ENCODE measurements at regions not wholly inside any gene's neighbourhood (a gene's known extent, or its start where the extent isn't known, plus 50 kb on each side); places are given as distances from the start of the nearest gene placed in this dataset.

DNA sequence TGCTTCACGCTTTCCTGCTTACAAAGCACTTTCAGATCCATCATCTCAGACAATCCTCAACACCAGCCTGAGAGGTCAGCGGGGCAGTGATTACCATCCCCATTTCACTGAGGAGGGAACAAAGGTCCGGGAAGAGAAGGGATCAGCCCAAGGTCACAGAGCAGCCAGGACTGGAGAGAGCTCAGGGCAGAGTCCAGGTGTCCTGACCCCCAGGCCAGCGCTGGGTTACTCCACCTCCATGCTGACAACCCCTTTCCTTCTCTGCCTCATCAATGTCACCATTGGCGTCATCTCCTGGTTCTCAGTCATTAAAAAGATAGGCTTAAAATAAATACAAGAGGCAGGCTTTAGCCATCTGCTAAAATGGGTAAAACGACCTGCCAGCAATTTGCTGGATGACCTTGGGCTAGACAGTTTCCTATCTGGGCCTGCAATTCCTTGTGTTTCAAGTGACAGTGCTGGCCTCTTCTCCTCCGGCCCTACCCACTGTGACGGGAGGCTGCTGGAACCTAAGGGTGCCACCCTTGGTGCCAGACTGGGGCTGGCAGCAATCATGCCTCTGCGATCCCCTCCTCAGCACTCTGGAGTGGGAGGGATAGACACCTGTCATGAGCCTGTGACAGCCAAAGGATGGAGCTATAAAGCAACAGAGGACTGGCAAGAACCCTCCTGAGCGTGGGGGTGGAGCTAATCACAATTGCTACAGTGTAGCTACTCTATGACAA, 79.5 kb upstream of the CCL1 start (continued):
- TF ChIP-seq NCOA6 (IDR thresholded peaks at IDR 0.05) (no peak), BRD4 (IDR thresholded peaks at IDR 0.05) (no peak), ZC3H11A (IDR thresholded peaks at IDR 0.05; ENCODE audit: low read depth, low read length) (no peak), ZNF217 (CRISPR knock-in tag; IDR thresholded peaks at IDR 0.05) (no peak), PTTG1 (tag; IDR thresholded peaks at IDR 0.05; ENCODE audit: low read depth) (no peak)
- TF ChIP-seq, protein P1, sequence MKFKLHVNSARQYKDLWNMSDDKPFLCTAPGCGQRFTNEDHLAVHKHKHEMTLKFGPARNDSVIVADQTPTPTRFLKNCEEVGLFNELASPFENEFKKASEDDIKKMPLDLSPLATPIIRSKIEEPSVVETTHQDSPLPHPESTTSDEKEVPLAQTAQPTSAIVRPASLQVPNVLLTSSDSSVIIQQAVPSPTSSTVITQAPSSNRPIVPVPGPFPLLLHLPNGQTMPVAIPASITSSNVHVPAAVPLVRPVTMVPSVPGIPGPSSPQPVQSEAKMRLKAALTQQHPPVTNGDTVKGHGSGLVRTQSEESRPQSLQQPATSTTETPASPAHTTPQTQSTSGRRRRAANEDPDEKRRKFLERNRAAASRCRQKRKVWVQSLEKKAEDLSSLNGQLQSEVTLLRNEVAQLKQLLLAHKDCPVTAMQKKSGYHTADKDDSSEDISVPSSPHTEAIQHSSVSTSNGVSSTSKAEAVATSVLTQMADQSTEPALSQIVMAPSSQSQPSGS (CRISPR knock-in tag; IDR thresholded peaks at IDR 0.05): no peak
- TF ChIP-seq, protein P2, sequence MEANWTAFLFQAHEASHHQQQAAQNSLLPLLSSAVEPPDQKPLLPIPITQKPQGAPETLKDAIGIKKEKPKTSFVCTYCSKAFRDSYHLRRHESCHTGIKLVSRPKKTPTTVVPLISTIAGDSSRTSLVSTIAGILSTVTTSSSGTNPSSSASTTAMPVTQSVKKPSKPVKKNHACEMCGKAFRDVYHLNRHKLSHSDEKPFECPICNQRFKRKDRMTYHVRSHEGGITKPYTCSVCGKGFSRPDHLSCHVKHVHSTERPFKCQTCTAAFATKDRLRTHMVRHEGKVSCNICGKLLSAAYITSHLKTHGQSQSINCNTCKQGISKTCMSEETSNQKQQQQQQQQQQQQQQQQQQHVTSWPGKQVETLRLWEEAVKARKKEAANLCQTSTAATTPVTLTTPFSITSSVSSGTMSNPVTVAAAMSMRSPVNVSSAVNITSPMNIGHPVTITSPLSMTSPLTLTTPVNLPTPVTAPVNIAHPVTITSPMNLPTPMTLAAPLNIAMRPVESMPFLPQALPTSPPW (CRISPR knock-in tag; IDR thresholded peaks at IDR 0.05): no peak
- TF ChIP-seq, protein P3, sequence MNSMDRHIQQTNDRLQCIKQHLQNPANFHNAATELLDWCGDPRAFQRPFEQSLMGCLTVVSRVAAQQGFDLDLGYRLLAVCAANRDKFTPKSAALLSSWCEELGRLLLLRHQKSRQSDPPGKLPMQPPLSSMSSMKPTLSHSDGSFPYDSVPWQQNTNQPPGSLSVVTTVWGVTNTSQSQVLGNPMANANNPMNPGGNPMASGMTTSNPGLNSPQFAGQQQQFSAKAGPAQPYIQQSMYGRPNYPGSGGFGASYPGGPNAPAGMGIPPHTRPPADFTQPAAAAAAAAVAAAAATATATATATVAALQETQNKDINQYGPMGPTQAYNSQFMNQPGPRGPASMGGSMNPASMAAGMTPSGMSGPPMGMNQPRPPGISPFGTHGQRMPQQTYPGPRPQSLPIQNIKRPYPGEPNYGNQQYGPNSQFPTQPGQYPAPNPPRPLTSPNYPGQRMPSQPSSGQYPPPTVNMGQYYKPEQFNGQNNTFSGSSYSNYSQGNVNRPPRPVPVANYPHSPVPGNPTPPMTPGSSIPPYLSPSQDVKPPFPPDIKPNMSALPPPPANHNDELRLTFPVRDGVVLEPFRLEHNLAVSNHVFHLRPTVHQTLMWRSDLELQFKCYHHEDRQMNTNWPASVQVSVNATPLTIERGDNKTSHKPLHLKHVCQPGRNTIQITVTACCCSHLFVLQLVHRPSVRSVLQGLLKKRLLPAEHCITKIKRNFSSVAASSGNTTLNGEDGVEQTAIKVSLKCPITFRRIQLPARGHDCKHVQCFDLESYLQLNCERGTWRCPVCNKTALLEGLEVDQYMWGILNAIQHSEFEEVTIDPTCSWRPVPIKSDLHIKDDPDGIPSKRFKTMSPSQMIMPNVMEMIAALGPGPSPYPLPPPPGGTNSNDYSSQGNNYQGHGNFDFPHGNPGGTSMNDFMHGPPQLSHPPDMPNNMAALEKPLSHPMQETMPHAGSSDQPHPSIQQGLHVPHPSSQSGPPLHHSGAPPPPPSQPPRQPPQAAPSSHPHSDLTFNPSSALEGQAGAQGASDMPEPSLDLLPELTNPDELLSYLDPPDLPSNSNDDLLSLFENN (IDR thresholded peaks at IDR 0.05; ENCODE audit: low read depth in 2 of 2, low read length in 2 of 2): no peak
